ENCODE measurements at regions not wholly inside any gene's neighbourhood (a gene's known extent, or its start where the extent isn't known, plus 50 kb on each side); places are given as distances from the start of the nearest gene placed in this dataset.
"Not testable (repeated sequence)": the region's sequence is repeated elsewhere in the genome, so short reads cannot be mapped to it uniquely, and the experiment has no call there.

GRCh38 chr2:33726415-33726814 lies 127.3 kb upstream of the FAM98A start:
- no peak for DNase-seq

- DNase-seq, result no peak
Observed at GRCh38 chr2:33723329-33723728, 124.2 kb upstream of the FAM98A start.

- DNase-seq, result no peak
Observed at GRCh38 chr2:33719067-33719466, 120.0 kb upstream of the FAM98A start.

- no peak for DNase-seq
Observed at GRCh38 chr2:33712674-33713073, 113.6 kb upstream of the FAM98A start.

- no peak for DNase-seq
Observed at GRCh38 chr2:33709951-33710350, 110.9 kb upstream of the FAM98A start.

GRCh38 chr2:33707312-33707711 lies 108.2 kb upstream of the FAM98A start:
- no peak for DNase-seq

GRCh38 chr2:33706410-33706809 lies 107.3 kb upstream of the FAM98A start:
- no peak for DNase-seq

- DNase-seq, result no peak
Observed at GRCh38 chr2:33704406-33704855, 105.3 kb upstream of the FAM98A start.

- DNase-seq, result no peak
Observed at GRCh38 chr2:33696234-33696633, 97.1 kb upstream of the FAM98A start.

GRCh38 chr2:33694904-33695303 lies 95.8 kb upstream of the FAM98A start:
- DNase-seq, result no peak

GRCh38 chr2:33690686-33691085 lies 91.6 kb upstream of the FAM98A start:
- DNase-seq, result not testable (repeated sequence)

GRCh38 chr2:33681364-33681757 lies 82.3 kb upstream of the FAM98A start:
- no peak for DNase-seq

- no peak for DNase-seq
Observed at GRCh38 chr2:33680644-33681363, 81.7 kb upstream of the FAM98A start.

- no peak for DNase-seq
Observed at GRCh38 chr2:33678436-33678835, 79.3 kb upstream of the FAM98A start.

GRCh38 chr2:33673937-33674336 lies 74.8 kb upstream of the FAM98A start:
- DNase-seq, result no peak

- DNase-seq, result no peak
Observed at GRCh38 chr2:33672896-33673295, 73.8 kb upstream of the FAM98A start.

GRCh38 chr2:33672389-33672788 lies 73.3 kb upstream of the FAM98A start:
- DNase-seq, result no peak

GRCh38 chr2:33671198-33671597 lies 72.1 kb upstream of the FAM98A start:
- no peak for DNase-seq

GRCh38 chr2:33670392-33670937 lies 71.4 kb upstream of the FAM98A start:
- no peak for DNase-seq

GRCh38 chr2:33666879-33667278 lies 67.8 kb upstream of the FAM98A start:
- no peak for DNase-seq

- no peak for DNase-seq
Observed at GRCh38 chr2:33665039-33665438, 65.9 kb upstream of the FAM98A start.

GRCh38 chr2:33660416-33661123 lies 61.5 kb upstream of the FAM98A start:
- no peak for DNase-seq

GRCh38 chr2:33655626-33656320 lies 56.7 kb upstream of the FAM98A start:
- DNase-seq, result no peak

- DNase-seq, result no peak
Observed at GRCh38 chr2:33652830-33653229, 53.7 kb upstream of the FAM98A start.

Data from NCI-H226 (cell line).